Cardiac muscle cell (in vitro differentiated cells and primary cell): ENCODE measurements at regions not wholly inside any gene's neighbourhood (a gene's known extent, or its start where the extent isn't known, plus 50 kb on each side); places are given as distances from the start of the nearest gene placed in this dataset.

ENCODE experiments used
- DNase-seq, 2 donors: peaks; one replicate each; pipeline versions ENCODE4 v3.0.0 to v3.0.0-alpha.2; 2010 to 2017; ENCODE audit warnings: low read depth in 1 of 2, low spot score in 1 of 2
- H3K27ac ChIP-seq: fragments of 200-600 bp; sonication (generic); 2 replicates; pipeline ENCODE4 v1.5.1; 2016
- H3K27me3 ChIP-seq: fragments of 200-600 bp; sonication (generic); 2 replicates; pipeline ENCODE4 v1.6.0; 2016; ENCODE audit warnings: control low read depth
- H3K36me3 ChIP-seq: fragments of 200-600 bp; sonication (generic); 2 replicates; pipeline ENCODE4 v1.5.1; 2016; ENCODE audit warnings: control low read depth
- H3K4me1 ChIP-seq: fragments of 200-600 bp; sonication (generic); 2 replicates; pipeline ENCODE4 v1.8.1; 2017; ENCODE audit warnings: low read depth, mild to moderate bottlenecking, mixed run types
- H3K4me3 ChIP-seq: fragments of 200-600 bp; sonication (generic); 2 replicates; pipeline ENCODE4 v1.5.1; 2016; ENCODE audit warnings: mild to moderate bottlenecking
- H3K9me3 ChIP-seq: fragments of 200-600 bp; sonication (generic); 2 replicates; pipeline ENCODE4 v1.5.1; 2017; ENCODE audit warnings: low read depth, mild to moderate bottlenecking, control low read depth
- CTCF ChIP-seq: IDR thresholded peaks from 2 replicates; pipeline ENCODE4 v1.5.1; 2012; ENCODE audit warnings: low read depth, mild to moderate bottlenecking, low read length

DNA sequence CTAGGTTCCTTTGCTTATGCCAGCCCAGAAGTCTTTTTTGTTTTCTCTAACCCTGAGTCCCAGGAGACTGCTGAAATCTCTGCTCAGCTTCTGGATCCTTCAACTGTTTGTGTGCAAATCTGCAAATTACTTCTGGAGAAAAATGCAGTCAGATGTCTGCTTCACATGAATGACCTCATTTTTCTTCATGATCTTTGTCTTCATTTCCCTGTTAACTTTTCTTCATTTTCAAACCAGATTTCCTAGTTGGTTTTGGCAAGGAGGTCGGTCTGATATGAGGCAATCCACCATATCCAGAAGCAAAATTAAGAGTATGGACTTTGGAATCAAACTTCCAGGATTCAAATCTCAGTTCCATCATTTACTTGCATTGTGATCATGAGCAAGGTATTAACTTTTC, 66.8 kb downstream of the ZNF503 start:
- H3K36me3 ChIP-seq = no peaks in the 10 kb centered on the region
- no peaks in the 10 kb centered on the region for H3K4me1 ChIP-seq
- no peaks in the 10 kb centered on the region for H3K9me3 ChIP-seq
- H3K4me3 ChIP-seq = no peak overlapping the region
- H3K27me3 ChIP-seq = no peaks in the 10 kb centered on the region
- no peak for TF ChIP-seq CTCF
- DNase-seq = peak in 1 of 2 donors; percentile 10
- no peak overlapping the region for H3K27ac ChIP-seq

DNA sequence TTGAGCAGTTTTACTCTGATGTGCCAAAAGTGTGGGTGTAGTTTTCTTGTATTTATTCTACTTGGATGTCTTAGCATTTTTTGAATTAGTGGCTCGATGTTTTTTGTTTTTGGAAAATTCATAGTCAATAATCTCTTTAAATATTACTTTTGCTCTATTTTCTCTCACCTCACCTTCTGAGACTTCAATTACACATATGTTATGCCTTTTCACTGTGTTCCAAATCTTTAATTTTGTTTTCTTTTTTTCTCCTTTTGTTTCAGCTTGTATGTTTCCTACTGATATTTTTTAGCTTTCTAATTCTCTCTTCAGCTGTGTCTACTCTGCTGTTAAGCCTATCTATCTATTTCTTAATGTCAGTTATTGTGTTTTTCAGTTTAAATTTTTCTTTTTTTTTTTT, 69.5 kb downstream of the ZNF503 start:
- no peak for TF ChIP-seq CTCF
- Histone ChIP-seq H3K4me1 (no peaks in the 10 kb centered on the region), H3K4me3 (no peak overlapping the region), H3K9me3 (no peaks in the 10 kb centered on the region), H3K36me3 (no peaks in the 10 kb centered on the region), H3K27me3 (no peaks in the 10 kb centered on the region), H3K27ac (no peak overlapping the region)
- DNase-seq = no peak

GRCh38 chr10:75331081-75331480, 70.5 kb downstream of the ZNF503 start:
- DNase-seq = no peak
- no peak overlapping the region for H3K27ac ChIP-seq

DNA sequence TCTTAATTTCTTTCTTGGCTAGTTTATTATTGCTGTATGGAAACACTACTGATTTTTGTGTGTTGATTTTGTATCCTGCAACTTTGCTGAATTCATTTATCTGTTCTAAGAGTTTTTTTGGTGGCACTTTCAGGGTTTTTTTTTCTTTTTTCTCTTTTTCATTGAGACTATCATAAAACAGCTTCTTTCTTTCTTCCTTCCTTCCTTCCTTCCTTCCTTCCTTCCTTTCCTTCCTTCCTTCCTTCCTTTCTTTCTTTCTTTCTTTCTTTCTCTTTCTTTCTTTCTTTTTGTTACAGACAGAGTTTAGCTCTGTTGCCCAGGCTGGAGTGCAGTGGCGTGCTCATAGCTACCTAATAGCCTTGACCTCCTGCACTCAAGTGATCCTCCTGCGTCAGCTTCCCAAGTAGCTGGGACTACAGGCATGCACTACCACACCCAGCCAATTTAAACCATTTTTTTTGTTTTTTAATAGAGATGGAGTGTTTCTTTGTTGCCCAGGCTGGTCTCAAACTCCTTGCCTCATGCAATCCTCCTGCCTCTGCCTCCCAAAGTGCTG, 72.3 kb downstream of the ZNF503 start:
- Histone ChIP-seq H3K27ac (no peak overlapping the region), H3K4me1 (no peaks in the 10 kb centered on the region), H3K9me3 (no peaks in the 10 kb centered on the region), H3K4me3 (no peak overlapping the region), H3K36me3 (no peaks in the 10 kb centered on the region), H3K27me3 (no peaks in the 10 kb centered on the region)
- DNase-seq = no peak
- no peak for TF ChIP-seq CTCF

More at GRCh38 chr10:75331081-75331480, 70.5 kb downstream of the ZNF503 start:
- Histone ChIP-seq H3K4me3 (no peak overlapping the region), H3K9me3 (no peaks in the 10 kb centered on the region), H3K36me3 (no peaks in the 10 kb centered on the region), H3K27me3 (no peaks in the 10 kb centered on the region), H3K4me1 (no peaks in the 10 kb centered on the region)
- TF ChIP-seq CTCF = no peak

GRCh38 chr10:75326306-75326705, 75.3 kb downstream of the ZNF503 start:
- no peak for DNase-seq
- H3K4me1 ChIP-seq = no peaks in the 10 kb centered on the region
- no peaks in the 10 kb centered on the region for H3K27me3 ChIP-seq
- no peaks in the 10 kb centered on the region for H3K9me3 ChIP-seq
- H3K4me3 ChIP-seq = no peak overlapping the region
- TF ChIP-seq CTCF = no peak
- H3K36me3 ChIP-seq = no peaks in the 10 kb centered on the region
- no peak overlapping the region for H3K27ac ChIP-seq

DNA sequence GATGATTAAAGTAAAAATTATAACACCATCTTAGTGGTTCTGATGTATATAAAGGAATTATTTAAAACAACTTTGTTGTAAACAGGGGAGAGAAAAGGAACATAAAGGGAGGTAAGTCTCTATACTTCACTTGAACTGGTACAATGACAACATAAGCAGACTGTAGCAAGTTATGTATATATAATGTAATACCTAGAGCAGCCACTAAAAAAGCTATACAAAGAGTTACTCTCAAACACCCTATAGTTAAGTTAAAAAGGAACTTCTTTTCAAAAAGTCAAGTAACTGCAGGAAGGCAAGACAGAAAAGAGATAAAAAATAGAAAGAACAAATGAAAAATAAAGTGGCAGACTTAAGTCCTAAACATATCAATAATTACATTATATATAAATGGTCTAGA, 82.3 kb downstream of the ZNF503 start:
- Histone ChIP-seq H3K36me3 (no peaks in the 10 kb centered on the region), H3K4me3 (no peak overlapping the region), H3K27ac (no peak overlapping the region), H3K27me3 (no peaks in the 10 kb centered on the region), H3K4me1 (no peaks in the 10 kb centered on the region), H3K9me3 (no peaks in the 10 kb centered on the region)
- TF ChIP-seq CTCF = no peak
- no peak for DNase-seq
